GM19035 (cell line): ENCODE measurements at regions not wholly inside any gene's neighbourhood (a gene's known extent, or its start where the extent isn't known, plus 50 kb on each side); places are given as distances from the start of the nearest gene placed in this dataset.
"Not testable (repeated sequence)": the region's sequence is repeated elsewhere in the genome, so short reads cannot be mapped to it uniquely, and the experiment has no call there.

ENCODE experiments used
- ATAC-seq: cut with Tn5 transposase; IDR thresholded peaks from one replicate; pipeline ENCODE4 v1.9.1; 2021; ENCODE audit not compliant: unreplicated experiment

- not testable (repeated sequence) for ATAC-seq
Observed at GRCh38 chr5:21484498-21484889, 1368.7 kb downstream of the CDH12 start.

GRCh38 chr5:21483790-21484497, 1369.2 kb downstream of the CDH12 start:
- not testable (repeated sequence) for ATAC-seq

GRCh38 chr5:21482983-21483650, 1370.0 kb downstream of the CDH12 start:
- ATAC-seq: not testable (repeated sequence)

GRCh38 chr5:21482522-21482921, 1370.6 kb downstream of the CDH12 start:
- not testable (repeated sequence) for ATAC-seq

- not testable (repeated sequence) for ATAC-seq
Observed at GRCh38 chr5:21481320-21482270, 1371.5 kb downstream of the CDH12 start.

GRCh38 chr5:21480054-21480453, 1373.1 kb downstream of the CDH12 start:
- ATAC-seq: not testable (repeated sequence)

GRCh38 chr5:21473981-21474380, 1379.2 kb downstream of the CDH12 start:
- ATAC-seq: not testable (repeated sequence)

- ATAC-seq: not testable (repeated sequence)
Observed at GRCh38 chr5:21473436-21473835, 1379.7 kb downstream of the CDH12 start.

- not testable (repeated sequence) for ATAC-seq
Observed at GRCh38 chr5:21471691-21472090, 1381.5 kb downstream of the CDH12 start.

GRCh38 chr5:21469523-21470101, 1383.5 kb downstream of the CDH12 start:
- ATAC-seq: not testable (repeated sequence)

GRCh38 chr5:21467544-21467943, 1385.6 kb downstream of the CDH12 start:
- not testable (repeated sequence) for ATAC-seq

- ATAC-seq: not testable (repeated sequence)
Observed at GRCh38 chr5:21459744-21460073, 1393.4 kb downstream of the CDH12 start.

- ATAC-seq: no peak
Observed at GRCh38 chr5:21452449-21452848, 1400.7 kb downstream of the CDH12 start.

GRCh38 chr5:21432646-21433045, 1420.5 kb downstream of the CDH12 start:
- ATAC-seq: no peak

- no peak for ATAC-seq
Observed at GRCh38 chr5:21424907-21425306, 1428.2 kb downstream of the CDH12 start.

GRCh38 chr5:21419383-21419782, 1431.4 kb upstream of the CDH18 start:
- ATAC-seq: no peak

- not testable (repeated sequence) for ATAC-seq
Observed at GRCh38 chr5:21402089-21402488, 1414.1 kb upstream of the CDH18 start.

GRCh38 chr5:21398511-21398910, 1410.5 kb upstream of the CDH18 start:
- ATAC-seq: no peak

- ATAC-seq: no peak
Observed at GRCh38 chr5:21397693-21398092, 1409.7 kb upstream of the CDH18 start.

- no peak for ATAC-seq
Observed at GRCh38 chr5:21391506-21391905, 1403.5 kb upstream of the CDH18 start.

- ATAC-seq: not testable (repeated sequence)
Observed at GRCh38 chr5:21360754-21361153, 1372.8 kb upstream of the CDH18 start.
